ENCODE measurements at regions not wholly inside any gene's neighbourhood (a gene's known extent, or its start where the extent isn't known, plus 50 kb on each side); places are given as distances from the start of the nearest gene placed in this dataset.

DNA sequence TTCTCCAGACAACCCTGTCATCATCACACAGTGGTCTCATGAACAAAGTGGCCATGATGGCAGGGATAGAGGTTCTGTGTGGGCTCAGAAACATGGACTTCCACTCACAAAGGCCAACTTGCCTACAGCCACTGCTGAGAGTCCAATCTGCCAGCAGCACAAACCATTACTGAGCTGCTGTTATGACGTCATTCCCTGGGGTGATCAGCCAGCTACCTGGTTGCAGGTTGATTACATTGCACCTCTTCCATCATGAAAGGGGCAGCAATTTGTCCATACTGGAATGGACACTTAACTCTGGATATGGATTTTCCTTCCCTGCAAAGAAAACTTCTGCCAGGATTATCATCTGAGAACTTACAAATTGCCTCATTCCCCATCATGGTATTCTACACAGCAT, 1275.9 kb downstream of the TYW1 start:
- Histone ChIP-seq H3K4me2 (ENCODE audit: low read length) (no peak overlapping the region), H3K9me3 (ENCODE audit: control insufficient read depth, insufficient read depth, low read length) (peaks cover 9% of the 10 kb centered on the region; the same call in 1 of the 2 replicates), H4K20me1 (ENCODE audit: control insufficient read depth, insufficient read depth, low read depth, low read length) (no peaks in the 10 kb centered on the region), H3K27me3 (ENCODE audit: control insufficient read depth, low read length) (no peaks in the 10 kb centered on the region), H3K36me3 (ENCODE audit: control insufficient read depth, low read length) (no peaks in the 10 kb centered on the region), H3K9me2 (replicated peaks; ENCODE audit: control insufficient read depth, low read length) (no peaks in the 10 kb centered on the region), H3K27ac (ENCODE audit: low read depth, low read length) (no peak overlapping the region), H3K4me1 (ENCODE audit: control insufficient read depth, low read length) (no peaks in the 10 kb centered on the region), H3K79me2 (ENCODE audit: control insufficient read depth, low read length) (no peaks in the 10 kb centered on the region), H3F3A (ENCODE audit: control insufficient read depth, insufficient read depth) (no peaks in the 10 kb centered on the region), H3K4me3 (ENCODE audit: low read length) (no peak overlapping the region)
- TF ChIP-seq, protein P1, sequence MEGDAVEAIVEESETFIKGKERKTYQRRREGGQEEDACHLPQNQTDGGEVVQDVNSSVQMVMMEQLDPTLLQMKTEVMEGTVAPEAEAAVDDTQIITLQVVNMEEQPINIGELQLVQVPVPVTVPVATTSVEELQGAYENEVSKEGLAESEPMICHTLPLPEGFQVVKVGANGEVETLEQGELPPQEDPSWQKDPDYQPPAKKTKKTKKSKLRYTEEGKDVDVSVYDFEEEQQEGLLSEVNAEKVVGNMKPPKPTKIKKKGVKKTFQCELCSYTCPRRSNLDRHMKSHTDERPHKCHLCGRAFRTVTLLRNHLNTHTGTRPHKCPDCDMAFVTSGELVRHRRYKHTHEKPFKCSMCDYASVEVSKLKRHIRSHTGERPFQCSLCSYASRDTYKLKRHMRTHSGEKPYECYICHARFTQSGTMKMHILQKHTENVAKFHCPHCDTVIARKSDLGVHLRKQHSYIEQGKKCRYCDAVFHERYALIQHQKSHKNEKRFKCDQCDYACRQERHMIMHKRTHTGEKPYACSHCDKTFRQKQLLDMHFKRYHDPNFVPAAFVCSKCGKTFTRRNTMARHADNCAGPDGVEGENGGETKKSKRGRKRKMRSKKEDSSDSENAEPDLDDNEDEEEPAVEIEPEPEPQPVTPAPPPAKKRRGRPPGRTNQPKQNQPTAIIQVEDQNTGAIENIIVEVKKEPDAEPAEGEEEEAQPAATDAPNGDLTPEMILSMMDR (IDR thresholded peaks at IDR 0.05; ENCODE audit: low read depth, low read length, poor library complexity, severe bottlenecking): no peak
- TF ChIP-seq EZH2phosphoT487 (IDR thresholded peaks at IDR 0.05; ENCODE audit: borderline replicate concordance, low read length): no peak

DNA sequence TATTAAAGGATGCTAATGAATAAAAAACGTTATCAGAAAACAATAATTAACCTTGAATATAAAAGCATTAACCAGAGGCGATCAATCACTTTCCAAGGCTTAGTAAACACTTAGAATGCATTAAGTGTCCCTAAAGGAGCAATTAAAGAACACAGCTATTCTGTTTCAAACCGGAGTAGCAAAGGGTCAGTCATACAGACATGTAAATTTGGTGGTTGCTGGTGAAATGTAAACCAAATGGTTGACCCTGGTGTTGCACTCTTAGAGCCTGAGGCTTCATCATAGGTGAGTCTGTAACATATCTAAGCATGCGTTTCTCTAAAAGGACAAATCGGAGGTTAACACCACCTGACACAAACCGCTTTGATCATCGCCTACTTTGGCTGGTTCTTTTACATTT, 1280.1 kb downstream of the TYW1 start:
- no peaks in the 10 kb centered on the region for H3F3A ChIP-seq (ENCODE audit: control insufficient read depth, insufficient read depth)
- H3K27me3 ChIP-seq (ENCODE audit: control insufficient read depth, low read length): no peaks in the 10 kb centered on the region
- TF ChIP-seq EZH2phosphoT487 (IDR thresholded peaks at IDR 0.05; ENCODE audit: borderline replicate concordance, low read length): no peak
- TF ChIP-seq, protein P1 (IDR thresholded peaks at IDR 0.05; ENCODE audit: low read depth, low read length, poor library complexity, severe bottlenecking): no peak
- no peak overlapping the region for H3K4me2 ChIP-seq (ENCODE audit: low read length)
- peaks cover 16% of the 10 kb centered on the region; the same call in 1 of the 2 replicates for H3K9me3 ChIP-seq (ENCODE audit: control insufficient read depth, insufficient read depth, low read length)
- H3K27ac ChIP-seq (ENCODE audit: low read depth, low read length): no peak overlapping the region
- H4K20me1 ChIP-seq (ENCODE audit: control insufficient read depth, insufficient read depth, low read depth, low read length): no peaks in the 10 kb centered on the region
- no peak overlapping the region for H3K4me3 ChIP-seq (ENCODE audit: low read length)
- no peaks in the 10 kb centered on the region for H3K79me2 ChIP-seq (ENCODE audit: control insufficient read depth, low read length)
- H3K4me1 ChIP-seq (ENCODE audit: control insufficient read depth, low read length): no peaks in the 10 kb centered on the region
- no peaks in the 10 kb centered on the region for H3K36me3 ChIP-seq (ENCODE audit: control insufficient read depth, low read length)
- no peaks in the 10 kb centered on the region for H3K9me2 ChIP-seq (replicated peaks; ENCODE audit: control insufficient read depth, low read length)

DNA sequence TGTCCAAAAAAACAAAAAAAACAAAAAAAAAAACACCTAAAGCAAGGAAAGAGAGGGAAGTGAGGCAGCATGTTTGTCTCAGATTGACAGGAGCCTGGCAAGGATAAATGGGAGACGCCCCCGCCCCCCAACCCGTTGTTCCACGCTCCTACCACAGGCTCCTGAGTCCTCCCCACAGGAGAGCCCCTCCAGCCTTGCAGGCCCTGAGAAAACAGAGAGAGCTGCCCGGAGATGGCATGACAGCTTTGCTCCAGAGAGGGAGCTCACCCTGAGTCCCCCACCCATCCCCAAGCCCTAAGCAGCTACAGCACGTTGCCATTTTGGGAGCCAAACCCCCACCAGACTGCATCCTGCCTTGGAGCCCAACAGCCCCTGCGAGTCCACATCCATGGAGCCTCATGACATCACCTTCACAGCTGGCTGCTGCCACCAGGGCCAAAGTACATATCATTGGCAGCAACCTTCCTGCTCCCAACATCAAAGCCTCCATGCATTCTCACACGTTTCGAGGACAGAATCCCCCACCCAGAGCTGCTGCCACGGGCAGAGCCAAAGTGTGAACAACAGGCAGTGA, 1283.3 kb downstream of the TYW1 start:
- H3K27me3 ChIP-seq (ENCODE audit: control insufficient read depth, low read length): no peaks in the 10 kb centered on the region
- no peak overlapping the region for H3K27ac ChIP-seq (ENCODE audit: low read depth, low read length)
- no peaks in the 10 kb centered on the region for H3K4me1 ChIP-seq (ENCODE audit: control insufficient read depth, low read length)
- TF ChIP-seq EZH2phosphoT487 (IDR thresholded peaks at IDR 0.05; ENCODE audit: borderline replicate concordance, low read length): no peak
- TF ChIP-seq, protein P1 (IDR thresholded peaks at IDR 0.05; ENCODE audit: low read depth, low read length, poor library complexity, severe bottlenecking): no peak
- H3K4me3 ChIP-seq (ENCODE audit: low read length): no peak overlapping the region
- H3K36me3 ChIP-seq (ENCODE audit: control insufficient read depth, low read length): no peaks in the 10 kb centered on the region
- H3K4me2 ChIP-seq (ENCODE audit: low read length): no peak overlapping the region
- no peaks in the 10 kb centered on the region for H4K20me1 ChIP-seq (ENCODE audit: control insufficient read depth, insufficient read depth, low read depth, low read length)
- H3K9me3 ChIP-seq (ENCODE audit: control insufficient read depth, insufficient read depth, low read length): peaks cover 10% of the 10 kb centered on the region; the same call in 1 of the 2 replicates
- no peaks in the 10 kb centered on the region for H3K9me2 ChIP-seq (replicated peaks; ENCODE audit: control insufficient read depth, low read length)
- H3K79me2 ChIP-seq (ENCODE audit: control insufficient read depth, low read length): no peaks in the 10 kb centered on the region
- H3F3A ChIP-seq (ENCODE audit: control insufficient read depth, insufficient read depth): no peaks in the 10 kb centered on the region

All from DOHH2 (cell line).